ENCODE measurements at regions not wholly inside any gene's neighbourhood (a gene's known extent, or its start where the extent isn't known, plus 50 kb on each side); places are given as distances from the start of the nearest gene placed in this dataset.
"Not testable (repeated sequence)": the region's sequence is repeated elsewhere in the genome, so short reads cannot be mapped to it uniquely, and the experiment has no call there.

GRCh38 chr4:26217961-26218676 is 102.7 kb upstream of the RBPJ start:
- no peak for DNase-seq

GRCh38 chr4:26218677-26219605 is 101.9 kb upstream of the RBPJ start:
- DNase-seq = no peak

GRCh38 chr4:26220696-26221095 is 100.1 kb upstream of the RBPJ start:
- DNase-seq = no peak

GRCh38 chr4:26223155-26223554 is 97.7 kb upstream of the RBPJ start:
- DNase-seq = no peak

GRCh38 chr4:26226629-26227376 is 94.0 kb upstream of the RBPJ start:
- DNase-seq = no peak

GRCh38 chr4:26227601-26228229 is 93.1 kb upstream of the RBPJ start:
- no peak for DNase-seq

GRCh38 chr4:26228883-26229282 is 91.9 kb upstream of the RBPJ start:
- DNase-seq = no peak

- no peak for DNase-seq
Observed at GRCh38 chr4:26229974-26230373, 90.8 kb upstream of the RBPJ start.

- no peak for DNase-seq
Observed at GRCh38 chr4:26233350-26233749, 87.5 kb upstream of the RBPJ start.

GRCh38 chr4:26235500-26235899 is 85.3 kb upstream of the RBPJ start:
- DNase-seq = peak; percentile 69 to 87

- DNase-seq = no peak
Observed at GRCh38 chr4:26237916-26238315, 82.9 kb upstream of the RBPJ start.

GRCh38 chr4:26238426-26238777 is 82.4 kb upstream of the RBPJ start:
- no peak for DNase-seq

GRCh38 chr4:26238778-26239679 is 81.8 kb upstream of the RBPJ start:
- DNase-seq = peak; percentile 75 to 93

GRCh38 chr4:26239801-26240200 is 81.0 kb upstream of the RBPJ start:
- DNase-seq = no peak

GRCh38 chr4:26241179-26241578 is 79.6 kb upstream of the RBPJ start:
- DNase-seq = no peak

- DNase-seq = no peak
Observed at GRCh38 chr4:26242451-26242850, 78.4 kb upstream of the RBPJ start.

- DNase-seq = not testable (repeated sequence)
Observed at GRCh38 chr4:26244138-26244537, 76.7 kb upstream of the RBPJ start.

GRCh38 chr4:26248647-26249046 is 72.2 kb upstream of the RBPJ start:
- DNase-seq = peak; percentile 31 to 77

GRCh38 chr4:26252349-26253025 is 68.3 kb upstream of the RBPJ start:
- DNase-seq = no peak

GRCh38 chr4:26253968-26254367 is 66.8 kb upstream of the RBPJ start:
- no peak for DNase-seq

GRCh38 chr4:26255989-26256388 is 64.8 kb upstream of the RBPJ start:
- DNase-seq = no peak
